Astrocyte of the hippocampus (primary cell): ENCODE measurements at regions not wholly inside any gene's neighbourhood (a gene's known extent, or its start where the extent isn't known, plus 50 kb on each side); places are given as distances from the start of the nearest gene placed in this dataset.
A peak's percentile ranks its signal among the peaks of the same experiment; 100 is the strongest.

Experiments used
- DNase-seq: peaks from one replicate; pipeline ENCODE4 v3.0.0; 2011; ENCODE audit warnings: low read depth, low spot score

- DNase-seq, result no peak
Measured at GRCh38 chr6:168134560-168135201, 55.7 kb upstream of the FRMD1 start.

- no peak for DNase-seq
Measured at GRCh38 chr6:168133687-168134559, 54.9 kb upstream of the FRMD1 start.

GRCh38 chr6:168133168-168133561, 54.2 kb upstream of the FRMD1 start:
- peak; percentile 67 for DNase-seq

GRCh38 chr6:168132531-168133167, 53.6 kb upstream of the FRMD1 start:
- peak; percentile 82 for DNase-seq

- DNase-seq, result no peak
Measured at GRCh38 chr6:168131464-168132415, 52.7 kb upstream of the FRMD1 start.

- no peak for DNase-seq
Measured at GRCh38 chr6:168130697-168131371, 51.8 kb upstream of the FRMD1 start.

GRCh38 chr6:168130168-168130696, 51.2 kb upstream of the FRMD1 start:
- DNase-seq, result no peak

- DNase-seq, result no peak
Measured at GRCh38 chr6:168129292-168130167, 50.5 kb upstream of the FRMD1 start.

GRCh38 chr6:168128631-168129291, 49.7 kb upstream of the FRMD1 start:
- DNase-seq, result no peak
